NOMO-1 (cell line): ENCODE measurements at regions not wholly inside any gene's neighbourhood (a gene's known extent, or its start where the extent isn't known, plus 50 kb on each side); places are given as distances from the start of the nearest gene placed in this dataset.

Experiments
- DNase-seq, 2 experiments: peaks; one replicate each; lab custom pipeline; 2025; ENCODE audit not compliant: unreplicated experiment in 2 of 2; lab: John Stamatoyannopoulos, UW

DNA sequence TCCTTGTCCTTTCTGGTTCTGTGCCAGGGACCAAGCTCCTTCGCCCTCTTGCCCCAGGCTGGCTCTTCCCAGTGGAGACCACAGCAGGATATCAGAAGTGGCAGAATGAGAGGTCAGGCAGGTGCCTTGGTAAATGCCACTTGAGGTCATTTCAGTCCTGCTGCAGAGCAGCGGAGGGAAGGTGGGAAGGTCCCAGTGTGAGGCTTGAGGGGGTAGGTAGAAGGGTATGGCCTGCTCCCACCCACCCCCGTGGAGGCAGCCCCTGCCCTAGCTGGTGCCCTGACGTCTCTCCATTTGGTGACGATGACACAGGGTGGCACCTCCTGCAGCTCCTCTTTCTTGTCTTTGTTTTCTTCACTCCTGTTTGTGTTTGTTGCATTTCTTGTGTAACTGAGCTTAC, 538.8 kb downstream of the TCERG1L start:
- no peak for DNase-seq

DNA sequence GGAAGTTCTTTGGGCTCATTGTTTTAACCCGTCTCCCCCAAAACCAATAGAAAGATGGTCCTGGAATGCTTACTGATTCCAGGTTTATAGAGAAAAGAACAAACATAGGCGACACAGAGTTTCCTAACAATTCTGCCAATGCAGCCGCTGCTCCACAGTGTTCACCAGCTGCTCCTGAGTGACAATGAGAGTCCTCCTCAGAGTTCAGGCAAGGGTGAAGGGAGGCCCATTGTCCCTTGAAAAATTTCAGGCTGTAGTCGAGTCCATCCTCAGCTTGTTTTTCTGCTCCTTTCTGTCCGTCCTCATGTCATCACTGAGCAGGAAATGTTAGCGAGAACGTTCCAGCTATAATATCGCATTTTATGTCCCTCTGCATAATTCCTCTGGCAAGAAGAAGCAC, 537.6 kb downstream of the TCERG1L start:
- no peak for DNase-seq

DNA sequence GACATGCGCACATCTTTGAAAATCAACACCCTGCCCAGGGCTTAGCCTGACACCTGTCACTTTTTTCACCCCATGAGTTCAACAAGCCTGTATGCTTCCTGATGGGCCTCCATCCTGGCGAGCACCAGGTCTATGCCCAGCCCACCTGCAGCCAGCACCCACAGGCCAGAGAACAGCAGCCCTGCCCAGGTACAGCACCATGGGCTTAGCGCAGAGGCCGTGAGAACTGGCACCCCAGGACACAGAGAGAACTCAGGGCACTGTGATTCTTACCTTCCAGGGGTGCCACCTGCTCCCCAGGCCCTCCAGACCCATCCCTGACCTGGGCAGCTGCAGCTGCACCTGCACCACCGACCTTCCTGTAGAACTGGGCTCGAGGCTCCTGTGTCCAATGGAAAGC, 536.6 kb downstream of the TCERG1L start:
- DNase-seq, result no peak

DNA sequence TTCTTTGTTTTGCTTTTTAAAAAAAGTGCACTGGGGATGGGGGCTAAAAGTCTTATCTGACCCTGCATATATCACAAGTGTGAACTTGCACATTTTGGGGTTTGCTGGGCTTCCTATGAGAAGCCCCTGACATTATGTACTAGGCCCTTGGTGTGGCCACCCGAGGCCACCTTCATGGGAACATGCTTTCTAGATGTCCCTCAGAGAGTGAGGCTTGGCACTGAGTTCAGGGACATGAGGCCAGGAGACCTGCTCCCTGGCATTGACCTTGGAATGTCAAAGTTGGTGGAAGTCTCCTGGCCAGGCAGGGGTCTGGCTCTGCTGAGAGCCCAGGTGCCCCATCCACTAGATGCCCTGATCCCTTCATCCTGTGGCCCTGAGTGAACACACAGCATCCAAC, 536.2 kb downstream of the TCERG1L start:
- no peak for DNase-seq

DNA sequence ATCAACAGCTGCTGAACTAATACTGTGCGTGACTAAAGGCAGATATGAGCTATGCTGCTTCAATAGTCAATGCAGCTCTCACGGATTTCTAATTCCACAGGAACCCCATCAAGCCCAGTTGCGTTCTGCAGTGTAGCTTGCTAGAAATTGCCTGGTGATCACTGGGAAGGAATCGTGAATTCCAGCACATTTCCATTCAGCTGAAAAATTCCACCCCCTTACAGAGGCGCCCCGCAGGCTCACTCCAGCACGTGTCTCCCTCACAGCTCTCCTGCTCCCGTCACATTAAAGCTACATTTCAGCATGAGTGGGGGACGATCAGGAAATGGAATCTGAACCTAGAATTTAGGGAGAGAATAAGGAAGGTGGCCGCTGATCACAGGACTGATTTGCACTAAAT, 534.8 kb downstream of the TCERG1L start:
- no peak for DNase-seq

DNA sequence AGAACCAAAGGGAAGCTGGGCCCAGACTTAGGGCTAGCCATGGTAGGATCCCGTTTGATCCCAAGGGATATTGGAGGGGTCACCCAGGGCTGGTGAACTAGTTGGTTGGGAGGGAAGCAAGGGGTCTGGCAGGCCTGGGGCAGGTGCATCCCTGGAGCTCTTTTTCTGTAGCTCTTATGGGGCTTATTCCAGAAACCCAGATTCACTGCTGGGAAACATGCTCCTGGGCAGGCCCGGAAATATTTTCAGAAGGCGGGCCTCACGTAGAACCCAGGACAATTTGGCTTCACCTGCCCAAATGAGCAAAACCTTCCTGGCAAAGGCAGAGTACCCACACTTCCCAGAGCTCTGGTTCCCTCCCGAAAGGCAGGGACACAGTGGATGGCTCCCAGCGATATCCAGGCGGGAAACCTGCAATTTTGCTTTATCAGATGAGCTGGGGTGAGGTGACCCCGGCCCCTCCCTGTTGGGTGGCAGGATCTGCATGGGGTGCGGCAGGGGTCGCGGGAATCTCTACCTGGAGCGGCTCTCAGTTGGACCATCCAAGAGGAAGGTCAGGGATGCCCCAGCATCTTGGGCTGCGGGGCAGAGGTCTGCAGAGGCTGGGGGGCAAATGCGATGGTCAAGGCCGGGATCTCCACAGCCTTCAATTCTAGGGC, 533.9 kb downstream of the TCERG1L start:
- DNase-seq, result no peak

DNA sequence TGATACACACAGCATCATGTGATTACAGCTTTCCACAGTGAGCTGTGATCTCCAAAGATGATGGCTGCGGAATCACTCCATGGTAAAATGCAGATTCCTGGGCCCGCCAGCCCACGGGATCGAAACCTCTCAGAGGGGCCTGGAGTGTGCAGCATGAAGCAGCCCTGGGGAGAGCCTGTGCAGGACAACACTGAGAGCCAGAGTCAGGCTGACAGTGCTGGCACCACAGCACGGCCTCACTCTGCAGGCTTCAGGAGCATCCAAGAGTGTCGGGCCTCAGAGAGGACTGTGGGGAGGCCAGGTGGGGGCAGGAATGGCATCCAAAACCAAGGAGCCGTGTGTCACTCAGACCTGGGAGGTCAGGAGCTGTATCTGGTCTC, 533.4 kb downstream of the TCERG1L start:
- no peak for DNase-seq

DNA sequence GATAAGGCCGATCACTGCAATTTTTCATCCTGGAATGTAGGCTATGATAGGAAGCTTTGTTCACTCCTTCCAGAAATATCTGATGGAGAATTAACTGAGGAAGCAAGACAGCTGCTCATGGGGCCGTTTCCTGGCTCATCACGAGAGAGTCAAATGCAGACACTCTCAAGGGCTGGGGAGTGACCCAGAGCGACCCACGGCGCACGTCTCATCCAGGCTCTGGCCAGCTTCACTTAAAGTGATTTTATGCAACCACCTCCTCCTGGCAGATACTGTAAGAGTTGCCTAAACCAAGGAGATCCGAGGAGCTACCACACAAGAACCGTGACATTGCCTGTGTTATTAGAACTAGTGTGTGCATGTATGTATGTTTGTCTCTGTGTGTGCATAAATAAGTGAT, 530.8 kb downstream of the TCERG1L start:
- DNase-seq, result no peak

DNA sequence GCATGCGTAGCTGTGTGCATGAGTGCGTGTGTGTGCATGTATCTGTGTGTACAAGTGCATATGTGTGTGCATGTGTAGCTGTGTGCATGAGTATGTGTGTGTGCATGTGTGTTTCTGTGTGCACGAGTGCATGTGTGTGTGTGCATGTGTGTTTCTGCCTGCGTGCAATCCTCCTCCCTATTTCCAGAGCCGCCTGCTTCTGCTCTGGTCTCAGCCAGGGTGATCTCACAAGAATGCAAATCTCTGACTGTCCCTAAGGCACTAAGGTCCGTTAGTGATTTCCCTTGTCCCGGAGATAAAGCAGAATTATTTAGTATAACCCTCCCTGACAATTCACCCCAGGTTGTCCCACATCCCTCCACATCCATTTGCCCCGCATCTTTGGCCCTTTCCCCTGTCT, 530.3 kb downstream of the TCERG1L start:
- no peak for DNase-seq

DNA sequence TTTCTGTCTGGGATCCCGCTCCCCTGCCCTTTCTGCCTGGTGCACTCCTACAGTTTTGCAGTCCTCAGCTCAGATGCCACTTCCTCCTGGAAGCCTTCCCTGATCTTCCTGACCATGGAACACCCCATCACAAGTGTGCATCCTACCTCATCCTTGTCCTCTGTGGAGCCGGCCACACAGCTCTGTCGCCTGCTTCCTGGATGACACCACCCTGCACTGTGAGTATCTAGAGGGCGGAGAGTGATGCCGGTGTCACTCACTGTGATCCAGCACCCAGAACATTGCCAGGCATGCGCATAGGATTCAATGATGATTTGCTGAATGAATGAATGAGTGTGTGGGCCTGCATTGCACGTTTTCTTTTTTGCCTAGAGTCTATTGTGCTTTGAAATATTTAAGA, 529.9 kb downstream of the TCERG1L start:
- no peak for DNase-seq

DNA sequence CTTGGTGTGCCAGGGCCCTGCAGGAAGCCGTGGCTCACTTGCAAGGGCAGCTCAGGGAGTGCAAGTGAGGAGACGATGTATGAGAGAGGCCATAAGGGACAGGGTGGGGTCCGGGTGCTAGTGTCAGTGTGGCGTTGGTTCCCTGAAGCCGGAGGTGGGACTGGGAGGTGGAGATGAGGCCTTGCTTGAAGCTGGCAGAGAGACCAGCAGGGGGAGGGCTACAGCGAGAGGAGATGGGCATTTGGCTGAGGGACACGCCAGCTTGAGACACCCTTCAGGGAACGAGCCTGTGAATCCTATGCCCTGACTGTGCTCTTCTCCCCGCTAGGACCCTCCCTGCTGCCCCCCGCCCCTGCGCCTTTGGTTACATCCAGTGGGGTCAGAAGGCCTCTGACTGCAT, 529.1 kb downstream of the TCERG1L start:
- DNase-seq, result no peak

DNA sequence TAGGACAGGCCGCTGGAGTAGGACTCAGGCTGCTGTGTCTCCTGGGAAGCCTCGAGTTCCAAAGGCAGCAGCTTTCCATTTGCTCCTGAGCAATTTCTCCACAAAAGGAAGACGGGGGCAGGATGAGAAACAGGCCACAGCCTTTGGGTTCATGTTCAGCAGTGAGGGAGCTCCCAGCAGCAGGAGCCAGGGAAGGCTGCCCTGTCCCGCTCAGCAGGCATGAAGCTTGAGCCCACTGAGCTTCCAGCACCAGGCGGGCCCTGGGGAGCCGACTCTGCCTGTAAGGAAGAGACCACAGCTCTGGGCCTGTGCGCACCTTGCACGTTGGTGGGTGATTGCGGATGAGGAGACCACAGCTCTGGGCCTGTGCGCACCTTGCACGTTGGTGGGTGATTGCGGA, 527.2 kb downstream of the TCERG1L start:
- DNase-seq, result no peak

DNA sequence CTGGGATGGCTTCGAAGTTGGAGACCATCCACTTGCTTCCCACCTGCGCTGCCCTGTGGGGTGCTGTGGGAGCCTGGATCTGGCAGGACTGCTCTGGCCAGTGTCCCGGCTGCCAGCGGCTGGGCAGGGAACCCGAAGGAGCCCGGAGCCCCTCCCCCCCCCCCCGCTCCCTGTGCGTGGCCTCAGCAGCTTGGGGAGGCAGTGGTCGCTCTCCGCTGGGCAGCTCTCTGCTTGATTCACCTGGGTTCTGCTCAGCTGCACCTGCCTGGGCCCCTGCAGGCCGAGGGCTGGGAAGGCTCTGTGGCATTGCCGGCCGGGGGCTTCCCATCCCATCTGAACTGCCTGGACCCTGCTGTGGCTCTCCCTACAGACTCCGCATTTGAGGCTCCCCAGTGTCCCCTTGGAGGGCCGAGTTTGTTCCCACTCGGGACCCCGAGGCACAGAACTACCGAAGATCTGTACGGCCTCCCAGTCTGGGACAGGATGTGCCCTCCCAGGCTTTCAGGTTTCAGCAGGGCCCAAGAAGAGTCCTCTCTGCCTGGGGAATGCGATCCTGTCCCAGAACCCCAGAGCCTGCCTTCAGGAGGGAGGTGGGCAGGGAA, 525.1 kb downstream of the TCERG1L start:
- no peak for DNase-seq

DNA sequence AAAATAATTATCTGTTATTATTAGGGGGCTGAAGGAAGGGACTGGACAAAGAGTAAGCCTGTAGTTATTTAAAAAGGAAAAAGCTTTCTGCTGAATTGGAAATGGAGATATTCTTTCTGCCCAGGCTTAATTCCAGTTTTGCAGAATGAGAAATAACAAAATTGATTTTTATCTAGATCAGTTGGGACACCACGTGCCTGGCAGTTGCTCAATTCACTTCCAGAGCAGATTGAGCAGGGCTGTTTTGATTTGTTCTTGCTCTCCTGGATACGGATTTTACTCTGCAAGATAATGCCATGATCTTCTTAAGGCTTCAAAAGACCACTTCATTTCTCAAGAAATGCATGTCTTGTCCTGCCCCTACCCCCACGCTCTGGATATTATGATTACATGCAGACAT, 524.3 kb downstream of the TCERG1L start:
- DNase-seq, result no peak

DNA sequence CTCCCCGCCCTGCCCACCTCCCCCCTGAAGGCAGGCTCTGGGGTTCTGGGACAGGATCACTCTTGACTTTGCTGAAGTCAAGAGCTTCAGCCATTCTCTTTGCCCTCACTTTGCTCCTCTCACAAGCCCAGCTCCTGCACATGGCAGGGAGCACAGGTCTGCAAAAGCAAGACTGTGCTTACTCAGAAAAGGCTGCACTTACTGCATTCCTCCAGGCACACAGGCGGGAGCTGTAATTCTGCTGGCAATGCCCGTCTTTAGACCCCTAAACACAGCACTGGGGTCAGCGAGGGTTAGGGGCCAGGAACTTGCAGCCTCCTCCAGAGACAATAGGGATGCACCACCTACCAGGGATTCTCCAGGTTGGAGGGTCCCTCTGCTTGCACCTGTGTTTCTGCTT, 523.7 kb downstream of the TCERG1L start:
- no peak for DNase-seq

DNA sequence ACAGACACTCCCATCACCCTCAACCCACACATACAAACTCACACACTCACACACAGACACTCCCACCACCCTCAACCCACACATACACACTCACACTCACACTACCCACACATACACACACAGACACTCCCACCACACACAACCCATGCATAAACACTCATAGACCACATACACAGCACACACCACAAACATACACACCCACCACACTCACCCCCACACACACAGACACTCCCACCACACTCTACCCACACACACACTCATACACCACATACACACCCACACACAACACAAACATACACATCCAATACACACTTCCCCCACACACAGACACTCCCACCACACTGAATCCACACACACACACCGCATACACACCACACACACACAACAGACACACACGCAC, 521.2 kb downstream of the TCERG1L start:
- no peak for DNase-seq

DNA sequence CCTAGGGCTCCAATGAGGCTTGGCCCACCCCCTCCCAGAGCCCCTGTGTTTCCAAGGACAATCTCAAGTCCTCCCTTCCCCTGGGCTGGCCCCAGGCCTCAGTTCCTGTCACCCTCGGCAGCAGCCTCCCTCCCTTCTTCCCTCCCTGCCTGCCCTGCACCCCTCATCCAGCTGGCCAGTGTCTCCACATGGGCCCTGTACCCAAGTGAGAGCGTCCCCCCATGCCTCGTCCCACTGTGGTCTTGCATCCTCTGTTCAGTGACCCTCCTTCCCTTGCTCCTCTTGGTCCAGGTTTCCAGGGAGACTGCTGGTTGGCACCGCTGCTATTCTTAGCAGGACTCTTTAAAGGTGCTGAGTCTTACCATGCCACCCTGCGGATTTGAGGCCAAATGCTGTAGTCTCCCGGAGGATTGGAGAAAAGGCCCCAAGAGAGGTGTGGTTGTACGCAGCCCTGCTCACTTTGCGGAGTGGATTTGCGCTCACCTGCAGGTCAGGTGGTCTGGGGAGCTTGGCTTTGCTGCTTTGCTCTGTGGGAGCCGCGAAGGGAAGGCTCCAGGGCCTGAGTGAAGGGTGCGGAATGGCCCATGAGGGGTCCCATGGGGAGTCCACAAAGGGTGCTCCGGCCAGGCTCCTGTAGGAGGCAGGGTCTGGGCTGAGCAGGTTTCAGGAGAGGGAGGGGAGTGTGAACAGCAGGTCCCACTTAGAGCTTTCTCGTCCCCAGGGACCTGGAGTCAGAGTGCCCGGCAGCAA, 519.2 kb downstream of the TCERG1L start:
- no peak for DNase-seq

DNA sequence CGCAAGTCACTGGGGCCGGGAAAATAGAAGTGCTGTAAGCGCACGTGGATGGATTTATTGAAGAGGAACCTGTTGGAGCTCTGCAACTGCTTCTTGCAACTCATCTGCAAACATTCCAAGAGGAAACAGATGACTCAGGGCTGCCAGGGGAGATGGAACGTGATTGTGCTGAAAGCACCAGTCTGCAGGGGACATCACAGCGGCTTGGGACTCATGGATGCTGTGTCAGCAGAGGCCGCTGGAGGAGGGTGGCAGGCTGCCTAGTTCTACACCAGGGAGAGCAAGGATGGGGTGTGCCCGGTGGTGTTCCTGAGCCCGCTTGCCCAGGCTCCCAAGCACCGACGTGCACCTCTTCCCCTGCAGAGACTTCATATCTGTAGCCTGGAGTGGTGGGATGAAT, 515.7 kb downstream of the TCERG1L start:
- DNase-seq, result no peak

DNA sequence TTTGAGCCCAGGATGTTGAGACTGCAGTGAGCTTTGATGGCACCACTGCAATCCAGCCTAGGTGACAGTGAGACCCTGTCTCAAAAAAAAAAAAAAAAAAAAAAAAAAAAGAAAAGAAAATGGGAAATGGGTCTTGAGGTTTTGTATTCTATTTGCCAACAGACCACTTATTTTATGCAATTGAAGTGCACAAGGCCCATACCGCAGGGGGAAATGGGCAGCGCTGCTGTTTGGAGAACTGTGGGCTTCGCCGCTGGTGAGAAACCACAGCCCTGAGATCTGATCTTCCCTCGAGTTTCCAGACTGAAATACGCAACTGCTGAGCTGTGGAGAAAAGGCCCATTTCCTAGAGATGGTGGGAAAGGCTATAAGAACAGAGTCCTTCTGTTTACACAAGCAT, 512.0 kb downstream of the TCERG1L start:
- DNase-seq, result no peak

DNA sequence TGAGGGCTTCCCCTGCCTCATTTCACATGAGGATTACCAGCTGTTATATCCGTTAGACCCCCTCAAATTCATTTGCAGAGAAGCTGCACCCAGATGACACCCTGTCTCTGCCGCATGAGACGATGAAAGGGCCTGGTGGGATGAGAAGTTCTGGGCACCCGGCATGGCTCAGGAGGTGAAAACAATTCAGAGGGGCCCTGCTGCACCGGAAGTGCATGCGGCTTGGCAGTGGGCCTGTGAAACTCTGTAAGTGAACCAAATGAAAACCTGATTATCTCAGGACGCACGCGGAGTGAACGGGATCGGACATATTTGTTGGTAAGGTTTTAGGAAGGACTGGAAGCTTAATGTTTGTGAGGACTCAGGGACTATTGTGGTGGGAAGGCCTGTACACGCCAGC, 511.2 kb downstream of the TCERG1L start:
- no peak for DNase-seq

DNA sequence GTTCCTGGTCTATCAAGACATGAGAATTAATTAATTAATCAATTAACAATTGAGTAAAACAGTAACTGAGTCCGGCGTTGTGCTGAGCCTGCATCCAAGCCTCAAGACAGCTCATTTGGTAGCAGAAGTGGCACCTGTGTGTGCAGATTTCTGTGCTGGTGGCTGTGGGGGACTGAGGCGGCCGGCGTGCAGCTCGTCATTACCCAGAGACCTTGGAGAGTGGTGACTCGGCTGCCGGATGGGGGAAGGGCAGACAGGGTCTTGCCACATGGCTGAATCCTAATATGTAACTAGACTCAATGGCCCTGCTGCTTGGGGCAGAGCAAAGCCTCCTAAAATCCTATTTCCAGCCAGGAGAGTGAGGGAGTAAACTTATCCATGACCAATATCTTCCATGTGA, 510.2 kb downstream of the TCERG1L start:
- DNase-seq, result no peak

DNA sequence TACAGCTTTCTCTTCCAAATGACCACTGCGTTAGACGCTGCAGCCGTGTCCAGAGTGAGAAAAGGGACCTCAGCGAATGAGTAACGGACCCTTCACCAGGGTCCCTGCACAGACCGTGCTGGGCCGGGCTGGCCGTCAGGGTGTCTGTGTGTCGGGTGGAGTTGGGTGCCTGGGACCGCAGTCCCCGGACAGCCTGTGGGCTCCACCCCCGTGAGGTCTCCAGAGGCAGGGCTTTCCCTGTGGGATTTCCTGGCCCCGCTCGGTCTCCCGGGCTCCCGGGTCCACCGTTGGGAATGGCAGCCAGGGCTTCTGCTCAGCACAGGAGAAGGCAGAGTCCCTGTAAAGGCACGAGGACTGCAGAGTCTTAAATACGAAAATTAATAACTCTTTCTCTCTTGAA, 509.7 kb downstream of the TCERG1L start:
- no peak for DNase-seq
